GM10266 (cell line): ENCODE measurements at regions not wholly inside any gene's neighbourhood (a gene's known extent, or its start where the extent isn't known, plus 50 kb on each side); places are given as distances from the start of the nearest gene placed in this dataset.

Source experiments
- DNase-seq: peaks from one replicate; pipeline ENCODE4 v3.0.0; 2012; ENCODE audit errors: extremely low spot score
- TF ChIP-seq, protein P1 (sequence below): IDR thresholded peaks from 2 replicates; pipeline ENCODE4 v1.5.1; 2012; ENCODE audit warnings: mild to moderate bottlenecking, low read depth; ENCODE audit not compliant: control insufficient read depth, insufficient read depth; ENCODE audit errors: missing control alignments

- TF ChIP-seq, protein P1, sequence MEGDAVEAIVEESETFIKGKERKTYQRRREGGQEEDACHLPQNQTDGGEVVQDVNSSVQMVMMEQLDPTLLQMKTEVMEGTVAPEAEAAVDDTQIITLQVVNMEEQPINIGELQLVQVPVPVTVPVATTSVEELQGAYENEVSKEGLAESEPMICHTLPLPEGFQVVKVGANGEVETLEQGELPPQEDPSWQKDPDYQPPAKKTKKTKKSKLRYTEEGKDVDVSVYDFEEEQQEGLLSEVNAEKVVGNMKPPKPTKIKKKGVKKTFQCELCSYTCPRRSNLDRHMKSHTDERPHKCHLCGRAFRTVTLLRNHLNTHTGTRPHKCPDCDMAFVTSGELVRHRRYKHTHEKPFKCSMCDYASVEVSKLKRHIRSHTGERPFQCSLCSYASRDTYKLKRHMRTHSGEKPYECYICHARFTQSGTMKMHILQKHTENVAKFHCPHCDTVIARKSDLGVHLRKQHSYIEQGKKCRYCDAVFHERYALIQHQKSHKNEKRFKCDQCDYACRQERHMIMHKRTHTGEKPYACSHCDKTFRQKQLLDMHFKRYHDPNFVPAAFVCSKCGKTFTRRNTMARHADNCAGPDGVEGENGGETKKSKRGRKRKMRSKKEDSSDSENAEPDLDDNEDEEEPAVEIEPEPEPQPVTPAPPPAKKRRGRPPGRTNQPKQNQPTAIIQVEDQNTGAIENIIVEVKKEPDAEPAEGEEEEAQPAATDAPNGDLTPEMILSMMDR: no peak
- DNase-seq: no peak
Measured at GRCh38 chr5:60010853-60011252, 117.3 kb upstream of the PDE4D start.

DNA sequence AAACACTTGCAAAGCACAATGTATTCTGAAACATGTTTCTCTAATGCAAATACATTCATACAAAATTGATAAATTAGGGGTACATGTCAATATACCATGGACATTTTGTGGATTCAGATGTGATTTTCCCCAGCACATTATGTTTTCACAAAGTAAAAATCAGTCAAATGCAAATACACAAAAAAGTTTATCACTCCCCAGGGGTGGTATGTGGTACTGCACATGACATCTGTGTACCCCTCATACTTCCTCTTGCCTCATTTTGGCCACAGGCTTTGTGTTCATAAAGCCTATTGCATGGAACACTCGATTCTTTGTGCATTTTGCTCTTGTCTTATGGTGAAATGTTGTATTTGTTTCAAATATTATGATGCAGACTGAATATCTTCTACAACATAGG, 116.8 kb upstream of the PDE4D start:
- DNase-seq: no peak
- TF ChIP-seq, protein P1: no peak

DNA sequence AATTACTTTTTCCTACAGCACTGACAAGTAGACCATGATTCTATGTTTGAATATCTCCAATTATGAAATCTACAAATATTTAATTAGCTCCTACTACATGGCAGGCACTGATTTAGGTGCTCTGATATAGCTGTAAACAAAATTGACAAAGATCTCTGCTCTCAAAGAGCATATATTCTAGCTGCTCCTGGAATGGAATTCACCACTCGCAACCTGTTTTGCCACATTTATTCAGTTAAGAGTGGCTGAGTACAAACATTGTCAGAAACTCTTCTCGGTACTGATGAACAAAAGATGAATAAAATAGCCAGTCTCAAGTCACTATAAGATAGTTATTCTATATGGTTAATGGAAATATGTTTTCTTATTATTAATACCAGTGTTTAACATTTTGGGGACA, 114.2 kb upstream of the PDE4D start:
- no peak for DNase-seq
- TF ChIP-seq, protein P1: no peak

DNA sequence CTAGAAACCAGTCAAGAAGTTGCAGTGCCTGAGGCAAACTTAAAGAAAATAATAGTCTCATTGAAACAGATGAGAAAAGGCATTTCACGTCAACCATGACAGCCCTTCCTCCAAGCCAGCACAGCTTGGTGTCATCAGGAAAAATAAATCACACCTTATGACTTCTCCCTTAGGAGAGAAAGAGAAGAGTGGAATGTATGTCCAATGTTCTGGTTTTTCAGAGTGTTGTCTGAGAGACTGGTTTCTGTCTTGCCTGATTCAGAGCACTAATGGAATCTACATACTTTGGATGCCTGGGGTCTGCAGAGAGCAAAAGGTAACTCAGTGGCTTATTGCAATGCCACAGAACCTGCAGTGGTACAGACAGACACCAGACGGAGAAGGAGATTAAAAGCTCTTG, 105.5 kb upstream of the PDE4D start:
- DNase-seq: no peak
- TF ChIP-seq, protein P1: no peak

DNA sequence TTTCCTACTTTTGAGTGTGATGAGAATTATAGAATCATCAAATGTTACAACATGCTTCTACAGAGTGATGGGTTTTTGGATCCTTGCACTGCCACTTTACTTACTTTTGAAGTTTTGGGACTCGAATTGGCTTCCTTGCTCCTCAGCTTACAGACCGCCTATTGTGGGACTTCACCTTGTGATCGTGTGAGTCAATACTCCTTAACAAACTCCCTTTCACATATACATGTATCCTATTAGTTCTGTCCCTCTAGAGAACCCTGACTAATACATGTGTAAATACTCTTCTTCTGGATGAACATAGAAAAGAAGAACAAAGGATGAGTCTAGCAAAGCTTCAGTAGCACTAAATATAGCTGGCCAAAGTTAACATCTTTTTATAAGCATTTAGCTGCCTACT, 98.7 kb upstream of the PDE4D start:
- TF ChIP-seq, protein P1: no peak
- no peak for DNase-seq

GRCh38 chr5:59988396-59988795, 94.9 kb upstream of the PDE4D start:
- no peak for DNase-seq
- TF ChIP-seq, protein P1: no peak

- DNase-seq: no peak
- TF ChIP-seq, protein P1: no peak
Measured at GRCh38 chr5:59976342-59976741, 82.8 kb upstream of the PDE4D start.
